ENCODE measurements at regions not wholly inside any gene's neighbourhood (a gene's known extent, or its start where the extent isn't known, plus 50 kb on each side); places are given as distances from the start of the nearest gene placed in this dataset.

- Histone ChIP-seq H3K9me3 (ENCODE audit: low read length) (no peaks in the 10 kb centered on the region), H2AFZ (ENCODE audit: low read length) (0 out of 2 replicates have a peak overlapping the region, but pooled peaks have one; percentile 19), H3K27me3 (ENCODE audit: low read length) (no peaks in the 10 kb centered on the region), H3K27ac (ENCODE audit: low read length) (no peak overlapping the region), H3K4me3 (ENCODE audit: low read length) (no peak overlapping the region), H3K79me2 (ENCODE audit: low read length) (no peaks in the 10 kb centered on the region), H4K20me1 (ENCODE audit: insufficient read depth, low read depth, low read length) (no peaks in the 10 kb centered on the region), H3K4me1 (ENCODE audit: low read length) (no peaks in the 10 kb centered on the region), H3K9me2 (replicated peaks; ENCODE audit: insufficient read depth, low read length) (0 out of 2 replicates have a peak, but pooled peaks cover 3% of the 10 kb centered on the region), H3K4me2 (ENCODE audit: low read depth, low read length, poor library complexity, severe bottlenecking) (no peak overlapping the region), H3K9ac (ENCODE audit: low read length) (no peak overlapping the region), H3K36me3 (ENCODE audit: insufficient read depth, low read length) (no peaks in the 10 kb centered on the region)
- DNase-seq, result no peak
Observed at GRCh38 chr16:64481497-64481896, 640.4 kb downstream of the CDH11 start.

- Histone ChIP-seq H3K9ac (ENCODE audit: low read length) (no peak overlapping the region), H3K36me3 (ENCODE audit: insufficient read depth, low read length) (no peaks in the 10 kb centered on the region), H3K4me1 (ENCODE audit: low read length) (peaks cover 7% of the 10 kb centered on the region), H3K79me2 (ENCODE audit: low read length) (no peaks in the 10 kb centered on the region), H3K4me2 (ENCODE audit: low read depth, low read length, poor library complexity, severe bottlenecking) (no peak overlapping the region), H3K9me3 (ENCODE audit: low read length) (no peaks in the 10 kb centered on the region), H3K9me2 (replicated peaks; ENCODE audit: insufficient read depth, low read length) (0 out of 2 replicates have a peak, but pooled peaks cover 3% of the 10 kb centered on the region), H4K20me1 (ENCODE audit: insufficient read depth, low read depth, low read length) (no peaks in the 10 kb centered on the region), H2AFZ (ENCODE audit: low read length) (peak overlapping the region; percentile 0; the same call in 1 of the 2 replicates), H3K27me3 (ENCODE audit: low read length) (no peaks in the 10 kb centered on the region), H3K27ac (ENCODE audit: low read length) (no peak overlapping the region), H3K4me3 (ENCODE audit: low read length) (no peak overlapping the region)
- no peak for DNase-seq
Observed at GRCh38 chr16:64478252-64478906, 643.5 kb downstream of the CDH11 start.

- DNase-seq, result no peak
- Histone ChIP-seq H4K20me1 (ENCODE audit: insufficient read depth, low read depth, low read length) (no peaks in the 10 kb centered on the region), H2AFZ (ENCODE audit: low read length) (no peak overlapping the region), H3K36me3 (ENCODE audit: insufficient read depth, low read length) (no peaks in the 10 kb centered on the region), H3K27me3 (ENCODE audit: low read length) (no peaks in the 10 kb centered on the region), H3K4me1 (ENCODE audit: low read length) (peaks cover 7% of the 10 kb centered on the region), H3K4me3 (ENCODE audit: low read length) (no peak overlapping the region), H3K9ac (ENCODE audit: low read length) (no peak overlapping the region), H3K9me2 (replicated peaks; ENCODE audit: insufficient read depth, low read length) (no peaks in the 10 kb centered on the region), H3K27ac (ENCODE audit: low read length) (no peak overlapping the region), H3K9me3 (ENCODE audit: low read length) (no peaks in the 10 kb centered on the region), H3K79me2 (ENCODE audit: low read length) (no peaks in the 10 kb centered on the region), H3K4me2 (ENCODE audit: low read depth, low read length, poor library complexity, severe bottlenecking) (no peak overlapping the region)
Observed at GRCh38 chr16:64475627-64476351, 646.1 kb downstream of the CDH11 start.

GRCh38 chr16:64470916-64471315 lies 650.9 kb downstream of the CDH11 start:
- H3K4me3 ChIP-seq (ENCODE audit: low read length), result no peak overlapping the region
- H3K4me1 ChIP-seq (ENCODE audit: low read length), result peaks cover 10% of the 10 kb centered on the region
- H3K79me2 ChIP-seq (ENCODE audit: low read length), result no peaks in the 10 kb centered on the region
- H4K20me1 ChIP-seq (ENCODE audit: insufficient read depth, low read depth, low read length), result no peaks in the 10 kb centered on the region
- H3K9me3 ChIP-seq (ENCODE audit: low read length), result no peaks in the 10 kb centered on the region
- no peaks in the 10 kb centered on the region for H3K36me3 ChIP-seq (ENCODE audit: insufficient read depth, low read length)
- H2AFZ ChIP-seq (ENCODE audit: low read length), result no peak overlapping the region
- H3K4me2 ChIP-seq (ENCODE audit: low read depth, low read length, poor library complexity, severe bottlenecking), result no peak overlapping the region
- H3K9ac ChIP-seq (ENCODE audit: low read length), result no peak overlapping the region
- DNase-seq, result no peak
- H3K9me2 ChIP-seq (replicated peaks; ENCODE audit: insufficient read depth, low read length), result no peaks in the 10 kb centered on the region
- no peaks in the 10 kb centered on the region for H3K27me3 ChIP-seq (ENCODE audit: low read length)
- H3K27ac ChIP-seq (ENCODE audit: low read length), result no peak overlapping the region

GRCh38 chr16:64469906-64470702 lies 651.8 kb downstream of the CDH11 start:
- Histone ChIP-seq H4K20me1 (ENCODE audit: insufficient read depth, low read depth, low read length) (no peaks in the 10 kb centered on the region), H3K36me3 (ENCODE audit: insufficient read depth, low read length) (no peaks in the 10 kb centered on the region), H3K4me2 (ENCODE audit: low read depth, low read length, poor library complexity, severe bottlenecking) (no peak overlapping the region), H3K4me3 (ENCODE audit: low read length) (no peak overlapping the region), H3K9me3 (ENCODE audit: low read length) (no peaks in the 10 kb centered on the region), H2AFZ (ENCODE audit: low read length) (no peak overlapping the region), H3K9ac (ENCODE audit: low read length) (no peak overlapping the region), H3K79me2 (ENCODE audit: low read length) (no peaks in the 10 kb centered on the region), H3K27me3 (ENCODE audit: low read length) (no peaks in the 10 kb centered on the region), H3K27ac (ENCODE audit: low read length) (no peak overlapping the region), H3K4me1 (ENCODE audit: low read length) (peaks cover 10% of the 10 kb centered on the region), H3K9me2 (replicated peaks; ENCODE audit: insufficient read depth, low read length) (no peaks in the 10 kb centered on the region)
- no peak for DNase-seq

GRCh38 chr16:64469351-64469750 lies 652.5 kb downstream of the CDH11 start:
- Histone ChIP-seq H2AFZ (ENCODE audit: low read length) (no peak overlapping the region), H3K9me2 (replicated peaks; ENCODE audit: insufficient read depth, low read length) (no peaks in the 10 kb centered on the region), H3K9me3 (ENCODE audit: low read length) (no peaks in the 10 kb centered on the region), H4K20me1 (ENCODE audit: insufficient read depth, low read depth, low read length) (no peaks in the 10 kb centered on the region), H3K27me3 (ENCODE audit: low read length) (no peaks in the 10 kb centered on the region), H3K9ac (ENCODE audit: low read length) (no peak overlapping the region), H3K4me2 (ENCODE audit: low read depth, low read length, poor library complexity, severe bottlenecking) (no peak overlapping the region), H3K4me1 (ENCODE audit: low read length) (peaks cover 5% of the 10 kb centered on the region), H3K36me3 (ENCODE audit: insufficient read depth, low read length) (no peaks in the 10 kb centered on the region), H3K79me2 (ENCODE audit: low read length) (no peaks in the 10 kb centered on the region), H3K27ac (ENCODE audit: low read length) (no peak overlapping the region), H3K4me3 (ENCODE audit: low read length) (no peak overlapping the region)
- DNase-seq, result no peak

- no peaks in the 10 kb centered on the region for H3K36me3 ChIP-seq (ENCODE audit: insufficient read depth, low read length)
- no peaks in the 10 kb centered on the region for H3K79me2 ChIP-seq (ENCODE audit: low read length)
- no peak overlapping the region for H3K4me3 ChIP-seq (ENCODE audit: low read length)
- no peaks in the 10 kb centered on the region for H3K9me3 ChIP-seq (ENCODE audit: low read length)
- peaks cover 3% of the 10 kb centered on the region; the same call in 1 of the 2 replicates for H3K4me1 ChIP-seq (ENCODE audit: low read length)
- no peaks in the 10 kb centered on the region for H3K27me3 ChIP-seq (ENCODE audit: low read length)
- no peak overlapping the region for H3K4me2 ChIP-seq (ENCODE audit: low read depth, low read length, poor library complexity, severe bottlenecking)
- H3K27ac ChIP-seq (ENCODE audit: low read length), result no peak overlapping the region
- H3K9ac ChIP-seq (ENCODE audit: low read length), result no peak overlapping the region
- no peak for DNase-seq
- no peaks in the 10 kb centered on the region for H4K20me1 ChIP-seq (ENCODE audit: insufficient read depth, low read depth, low read length)
- no peak overlapping the region for H2AFZ ChIP-seq (ENCODE audit: low read length)
- H3K9me2 ChIP-seq (replicated peaks; ENCODE audit: insufficient read depth, low read length), result no peaks in the 10 kb centered on the region
Observed at GRCh38 chr16:64468515-64469090, 653.3 kb downstream of the CDH11 start.

GRCh38 chr16:64459821-64460220 lies 662.0 kb downstream of the CDH11 start:
- Histone ChIP-seq H3K27me3 (ENCODE audit: low read length) (no peaks in the 10 kb centered on the region), H2AFZ (ENCODE audit: low read length) (no peak overlapping the region), H3K4me1 (ENCODE audit: low read length) (peaks cover 11% of the 10 kb centered on the region)

More at GRCh38 chr16:64459821-64460220, 662.0 kb downstream of the CDH11 start:
- no peak overlapping the region for H3K4me2 ChIP-seq (ENCODE audit: low read depth, low read length, poor library complexity, severe bottlenecking)
- no peak overlapping the region for H3K9ac ChIP-seq (ENCODE audit: low read length)
- DNase-seq, result no peak
- H3K4me3 ChIP-seq (ENCODE audit: low read length), result no peak overlapping the region
- no peaks in the 10 kb centered on the region for H3K36me3 ChIP-seq (ENCODE audit: insufficient read depth, low read length)
- no peak overlapping the region for H3K27ac ChIP-seq (ENCODE audit: low read length)
- no peaks in the 10 kb centered on the region for H3K79me2 ChIP-seq (ENCODE audit: low read length)
- H4K20me1 ChIP-seq (ENCODE audit: insufficient read depth, low read depth, low read length), result no peaks in the 10 kb centered on the region
- H3K9me3 ChIP-seq (ENCODE audit: low read length), result no peaks in the 10 kb centered on the region
- no peaks in the 10 kb centered on the region for H3K9me2 ChIP-seq (replicated peaks; ENCODE audit: insufficient read depth, low read length)

Data from Karpas-422 (cell line).